ENCODE measurements at regions not wholly inside any gene's neighbourhood (a gene's known extent, or its start where the extent isn't known, plus 50 kb on each side); places are given as distances from the start of the nearest gene placed in this dataset.

DNA sequence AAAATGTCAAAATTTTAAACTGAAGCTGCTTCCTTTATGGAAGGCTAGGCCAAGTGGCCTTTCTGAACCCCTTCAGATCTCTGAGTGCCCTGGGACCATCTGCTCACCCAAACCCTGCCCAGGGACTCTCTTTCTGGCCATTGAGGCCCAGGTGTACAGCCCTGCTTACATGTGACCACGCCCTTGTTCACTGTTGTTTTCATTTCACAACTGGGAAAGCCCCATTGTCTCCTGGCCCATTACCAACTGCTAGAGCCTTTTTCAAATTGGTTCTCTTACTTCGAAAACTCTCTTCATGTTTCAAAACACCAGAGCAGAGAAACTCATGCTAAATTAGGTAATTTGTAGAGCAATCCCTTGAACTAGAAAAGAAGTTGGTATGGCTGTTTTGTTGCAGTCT, 219.5 kb upstream of the TANK start:
- H3K9me3 ChIP-seq (ENCODE audit: control insufficient read depth, low read depth, low read length), result no peaks in the 10 kb centered on the region
- TF ChIP-seq, protein P1, sequence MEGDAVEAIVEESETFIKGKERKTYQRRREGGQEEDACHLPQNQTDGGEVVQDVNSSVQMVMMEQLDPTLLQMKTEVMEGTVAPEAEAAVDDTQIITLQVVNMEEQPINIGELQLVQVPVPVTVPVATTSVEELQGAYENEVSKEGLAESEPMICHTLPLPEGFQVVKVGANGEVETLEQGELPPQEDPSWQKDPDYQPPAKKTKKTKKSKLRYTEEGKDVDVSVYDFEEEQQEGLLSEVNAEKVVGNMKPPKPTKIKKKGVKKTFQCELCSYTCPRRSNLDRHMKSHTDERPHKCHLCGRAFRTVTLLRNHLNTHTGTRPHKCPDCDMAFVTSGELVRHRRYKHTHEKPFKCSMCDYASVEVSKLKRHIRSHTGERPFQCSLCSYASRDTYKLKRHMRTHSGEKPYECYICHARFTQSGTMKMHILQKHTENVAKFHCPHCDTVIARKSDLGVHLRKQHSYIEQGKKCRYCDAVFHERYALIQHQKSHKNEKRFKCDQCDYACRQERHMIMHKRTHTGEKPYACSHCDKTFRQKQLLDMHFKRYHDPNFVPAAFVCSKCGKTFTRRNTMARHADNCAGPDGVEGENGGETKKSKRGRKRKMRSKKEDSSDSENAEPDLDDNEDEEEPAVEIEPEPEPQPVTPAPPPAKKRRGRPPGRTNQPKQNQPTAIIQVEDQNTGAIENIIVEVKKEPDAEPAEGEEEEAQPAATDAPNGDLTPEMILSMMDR (optimal IDR thresholded peaks at IDR 0.05 in 1 of 3, IDR thresholded peaks at IDR 0.05 in 1 of 3, conservative IDR thresholded peaks at IDR 0.05 in 1 of 3; ENCODE audit: extremely low read depth in 1 of 3, insufficient read depth in 2 of 3, low read length in 3 of 3), result no peak
- TF ChIP-seq EZH2 (IDR thresholded peaks at IDR 0.05; ENCODE audit: low read length), result no peak
- no peaks in the 10 kb centered on the region for H3K9me1 ChIP-seq (ENCODE audit: control insufficient read depth, extremely low read depth, insufficient read depth, low read length)
- no peak overlapping the region for H3K27ac ChIP-seq (ENCODE audit: control insufficient read depth, insufficient read depth, low read length)
- peaks cover 4% of the 10 kb centered on the region for H3K4me1 ChIP-seq (ENCODE audit: control insufficient read depth, extremely low read depth, insufficient read depth, low read length)
- no peaks in the 10 kb centered on the region for H3K79me2 ChIP-seq (ENCODE audit: control insufficient read depth, insufficient read depth, low read length)
- H3K4me2 ChIP-seq (ENCODE audit: control insufficient read depth, extremely low read depth, insufficient read depth, low read depth, low read length), result no peak overlapping the region
- peak; percentile 65 for FAIRE-seq
- H3K4me3 ChIP-seq (ENCODE audit: control insufficient read depth in 2 of 3, extremely low read depth in 1 of 3, insufficient read depth in 2 of 3, low read depth in 1 of 3, low read length in 3 of 3), result no peak overlapping the region
- no peak overlapping the region for H2AFZ ChIP-seq (ENCODE audit: control insufficient read depth, low read length)
- dilution Hi-C loops (cut with MboI; ENCODE audit: extremely low pct_ligation_motif_present, low sequenced_read_pairs), result no loop called here
- no peak for DNase-seq (ENCODE audit: low read depth, low spot score)
- no peak overlapping the region for H3K9ac ChIP-seq (ENCODE audit: control insufficient read depth, extremely low read depth, insufficient read depth, low read length)
- H4K20me1 ChIP-seq (ENCODE audit: control insufficient read depth, extremely low read depth, insufficient read depth, low read length), result no peaks in the 10 kb centered on the region
- no peaks in the 10 kb centered on the region for H3K27me3 ChIP-seq (ENCODE audit: control insufficient read depth, extremely low read depth, insufficient read depth, low read length)
- no peaks in the 10 kb centered on the region for H3K36me3 ChIP-seq (ENCODE audit: control insufficient read depth in 2 of 2, extremely low read depth in 1 of 2, insufficient read depth in 2 of 2, low read length in 2 of 2)

DNA sequence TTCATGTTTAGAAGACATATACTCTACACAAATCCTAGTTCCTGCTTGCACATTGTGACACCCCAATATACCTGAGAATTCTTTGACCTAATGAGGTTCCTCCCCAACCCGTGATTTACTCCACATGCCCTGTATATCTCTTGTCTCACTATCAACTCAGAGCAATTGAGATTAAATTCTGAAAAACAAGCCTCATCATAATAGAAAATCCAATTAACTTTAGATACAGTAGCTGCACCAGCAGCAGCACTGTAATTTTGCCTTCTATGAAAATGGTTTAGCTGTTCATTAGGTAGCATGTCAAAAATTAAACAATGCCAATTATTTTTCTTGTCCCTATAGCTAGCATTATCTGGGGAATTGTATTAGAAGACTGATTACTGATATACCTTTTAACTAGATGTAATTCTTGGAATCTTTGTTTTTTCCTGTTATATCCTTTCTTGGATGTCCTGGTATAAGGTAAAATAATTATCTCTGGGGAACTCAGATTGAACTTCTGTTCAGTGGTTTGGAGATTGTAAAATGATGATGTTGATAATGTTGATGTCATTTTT, 218.9 kb upstream of the TANK start:
- Histone ChIP-seq H3K79me2 (ENCODE audit: control insufficient read depth, insufficient read depth, low read length) (no peaks in the 10 kb centered on the region), H3K9ac (ENCODE audit: control insufficient read depth, extremely low read depth, insufficient read depth, low read length) (no peak overlapping the region), H3K9me3 (ENCODE audit: control insufficient read depth, low read depth, low read length) (no peaks in the 10 kb centered on the region), H3K27me3 (ENCODE audit: control insufficient read depth, extremely low read depth, insufficient read depth, low read length) (no peaks in the 10 kb centered on the region), H2AFZ (ENCODE audit: control insufficient read depth, low read length) (no peak overlapping the region), H3K4me2 (ENCODE audit: control insufficient read depth, extremely low read depth, insufficient read depth, low read depth, low read length) (no peak overlapping the region), H3K4me1 (ENCODE audit: control insufficient read depth, extremely low read depth, insufficient read depth, low read length) (peaks cover 4% of the 10 kb centered on the region), H4K20me1 (ENCODE audit: control insufficient read depth, extremely low read depth, insufficient read depth, low read length) (no peaks in the 10 kb centered on the region), H3K4me3 (ENCODE audit: control insufficient read depth in 2 of 3, extremely low read depth in 1 of 3, insufficient read depth in 2 of 3, low read depth in 1 of 3, low read length in 3 of 3) (no peak overlapping the region), H3K9me1 (ENCODE audit: control insufficient read depth, extremely low read depth, insufficient read depth, low read length) (no peaks in the 10 kb centered on the region), H3K36me3 (ENCODE audit: control insufficient read depth in 2 of 2, extremely low read depth in 1 of 2, insufficient read depth in 2 of 2, low read length in 2 of 2) (no peaks in the 10 kb centered on the region), H3K27ac (ENCODE audit: control insufficient read depth, insufficient read depth, low read length) (no peak overlapping the region)
- dilution Hi-C loops (cut with MboI; ENCODE audit: extremely low pct_ligation_motif_present, low sequenced_read_pairs), result no loop called here
- no peak for TF ChIP-seq EZH2 (IDR thresholded peaks at IDR 0.05; ENCODE audit: low read length)
- TF ChIP-seq, protein P1 (optimal IDR thresholded peaks at IDR 0.05 in 1 of 3, IDR thresholded peaks at IDR 0.05 in 1 of 3, conservative IDR thresholded peaks at IDR 0.05 in 1 of 3; ENCODE audit: extremely low read depth in 1 of 3, insufficient read depth in 2 of 3, low read length in 3 of 3), result no peak
- FAIRE-seq (no peak), DNase-seq (ENCODE audit: low read depth, low spot score) (no peak)

All from keratinocyte (primary cell).